ENCODE measurements at regions not wholly inside any gene's neighbourhood (a gene's known extent, or its start where the extent isn't known, plus 50 kb on each side); places are given as distances from the start of the nearest gene placed in this dataset.
A peak's percentile ranks its signal among the peaks of the same experiment; 100 is the strongest.
"Not testable (repeated sequence)": the region's sequence is repeated elsewhere in the genome, so short reads cannot be mapped to it uniquely, and the experiment has no call there.

GRCh38 chr15:91447991-91448644 lies 348.1 kb downstream of the SV2B start:
- no peak overlapping the region for H3K4me2 ChIP-seq (ENCODE audit: unreplicated experiment)

DNA sequence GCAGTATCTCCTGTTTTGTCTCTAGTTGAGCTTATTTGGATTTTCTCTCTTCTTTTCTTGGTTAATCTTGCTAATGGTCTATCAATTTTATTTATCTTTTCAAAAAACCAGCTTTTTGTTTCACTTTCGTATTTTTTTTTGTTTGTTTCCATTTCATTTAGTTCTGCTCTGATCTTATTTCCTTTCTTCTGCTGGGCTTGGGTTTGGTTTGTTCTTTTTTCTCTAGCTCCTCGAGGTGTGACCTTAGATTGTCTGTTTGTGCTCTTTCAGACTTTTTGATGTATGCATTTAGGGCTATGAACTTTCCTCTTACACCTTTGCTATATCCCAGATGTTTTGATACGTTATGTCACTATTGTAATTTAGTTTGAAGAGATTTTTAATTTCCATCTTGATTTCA lies 353.3 kb downstream of the SV2B start:
- H3K4me3 ChIP-seq; H3K4me2 ChIP-seq (ENCODE audit: unreplicated experiment); H3K27ac ChIP-seq; H3K9ac ChIP-seq; H3K36me3 ChIP-seq (ENCODE audit: low read depth); H3K27me3 ChIP-seq (replicated peaks; ENCODE audit: insufficient read depth); H4K20me1 ChIP-seq (ENCODE audit: insufficient read depth); H3K9me3 ChIP-seq (ENCODE audit: low read depth); H3K4me1 ChIP-seq (ENCODE audit: insufficient read depth); H3K9me2 ChIP-seq (ENCODE audit: insufficient read depth); H3F3A ChIP-seq (ENCODE audit: insufficient read depth); H2AFZ ChIP-seq; in situ Hi-C loops (cut with MboI); H3K79me2 ChIP-seq (ENCODE audit: insufficient read depth); DNase-seq: not testable (repeated sequence)
- WGBS, 2 experiments (ENCODE audit: low coverage in 1 of 2, low lambda C conversion rate in 2 of 2, missing lambda C conversion rate in 2 of 2), result 24 to 26% methylated on average over 3 of the region's 3 CpGs

More at GRCh38 chr15:91447991-91448644, 348.1 kb downstream of the SV2B start:
- WGBS, 2 experiments (ENCODE audit: low coverage in 1 of 2, low lambda C conversion rate in 2 of 2, missing lambda C conversion rate in 2 of 2), result 15 to 34% methylated on average over 3 of the region's 3 CpGs
- Histone ChIP-seq H3K27ac (no peak overlapping the region), H3K9me3 (ENCODE audit: low read depth) (no peaks in the 10 kb centered on the region), H3K4me1 (ENCODE audit: insufficient read depth) (no peaks in the 10 kb centered on the region), H2AFZ (no peak overlapping the region), H3K27me3 (replicated peaks; ENCODE audit: insufficient read depth) (no peaks in the 10 kb centered on the region), H3K9me2 (ENCODE audit: insufficient read depth) (no peaks in the 10 kb centered on the region), H3F3A (ENCODE audit: insufficient read depth) (no peaks in the 10 kb centered on the region), H3K9ac (no peak overlapping the region), H4K20me1 (ENCODE audit: insufficient read depth) (no peaks in the 10 kb centered on the region), H3K36me3 (ENCODE audit: low read depth) (no peaks in the 10 kb centered on the region), H3K79me2 (ENCODE audit: insufficient read depth) (no peaks in the 10 kb centered on the region), H3K4me3 (no peak overlapping the region)
- DNase-seq, result no peak
- in situ Hi-C loops (cut with MboI), result no loop called here
- TF ChIP-seq EZH2phosphoT487 (IDR thresholded peaks at IDR 0.05; ENCODE audit: insufficient read depth, low read depth) (no peak), EZH2 (IDR thresholded peaks at IDR 0.05; ENCODE audit: insufficient read depth, poor library complexity, severe bottlenecking) (no peak)

DNA sequence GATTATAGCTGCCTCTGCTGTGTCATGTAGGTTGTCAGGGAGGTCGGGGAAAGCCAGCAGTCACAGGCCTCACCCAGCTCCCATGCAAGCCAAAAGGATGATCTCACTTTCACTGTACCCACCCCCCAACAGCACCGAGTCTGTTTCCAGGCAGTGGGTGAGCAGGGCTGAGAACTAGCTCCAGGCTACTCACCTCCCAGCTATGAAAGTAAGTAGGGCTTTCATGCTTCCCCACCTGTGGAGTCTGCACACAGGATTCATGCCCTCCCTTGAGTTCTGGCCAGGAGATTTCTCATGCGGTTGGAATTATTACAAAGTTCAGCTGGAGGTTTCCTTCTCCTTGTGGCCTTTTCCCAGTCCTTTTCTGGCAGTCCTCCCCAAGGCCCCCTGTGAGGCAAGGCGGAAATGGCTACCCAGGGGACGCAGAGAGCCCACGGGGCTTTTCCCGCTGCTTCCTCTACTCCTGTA lies 356.2 kb downstream of the SV2B start:
- WGBS, 2 experiments (ENCODE audit: low coverage in 1 of 2, low lambda C conversion rate in 2 of 2, missing lambda C conversion rate in 2 of 2), result 55 to 58% methylated on average over 7 of the region's 7 CpGs
- Histone ChIP-seq H4K20me1 (ENCODE audit: insufficient read depth) (no peaks in the 10 kb centered on the region), H3K4me3 (no peak overlapping the region), H3K36me3 (ENCODE audit: low read depth) (no peaks in the 10 kb centered on the region), H3K27ac (no peak overlapping the region), H2AFZ (no peak overlapping the region), H3K79me2 (ENCODE audit: insufficient read depth) (no peaks in the 10 kb centered on the region), H3K9me2 (ENCODE audit: insufficient read depth) (no peaks in the 10 kb centered on the region), H3K4me1 (ENCODE audit: insufficient read depth) (no peaks in the 10 kb centered on the region), H3F3A (ENCODE audit: insufficient read depth) (no peaks in the 10 kb centered on the region), H3K4me2 (ENCODE audit: unreplicated experiment) (no peak overlapping the region), H3K9ac (no peak overlapping the region), H3K27me3 (replicated peaks; ENCODE audit: insufficient read depth) (no peaks in the 10 kb centered on the region), H3K9me3 (ENCODE audit: low read depth) (no peaks in the 10 kb centered on the region)
- in situ Hi-C loops (cut with MboI), result no loop called here
- peak; percentile 14 for DNase-seq
- no peak for TF ChIP-seq EZH2phosphoT487 (IDR thresholded peaks at IDR 0.05; ENCODE audit: insufficient read depth, low read depth)
- TF ChIP-seq EZH2 (IDR thresholded peaks at IDR 0.05; ENCODE audit: insufficient read depth, poor library complexity, severe bottlenecking), result no peak

GRCh38 chr15:91456921-91457320 lies 356.9 kb downstream of the SV2B start:
- no peak overlapping the region for H3K4me3 ChIP-seq
- no peaks in the 10 kb centered on the region for H3F3A ChIP-seq (ENCODE audit: insufficient read depth)
- 66 to 71% methylated on average over 3 of the region's 3 CpGs for whole genome bisulfite sequencing, 2 experiments (ENCODE audit: low coverage in 1 of 2, low lambda C conversion rate in 2 of 2, missing lambda C conversion rate in 2 of 2)
- no peak overlapping the region for H3K4me2 ChIP-seq (ENCODE audit: unreplicated experiment)
- H3K4me1 ChIP-seq (ENCODE audit: insufficient read depth), result no peaks in the 10 kb centered on the region
- DNase-seq, result no peak
- H3K27ac ChIP-seq, result no peak overlapping the region
- H3K9me3 ChIP-seq (ENCODE audit: low read depth), result no peaks in the 10 kb centered on the region
- H3K9me2 ChIP-seq (ENCODE audit: insufficient read depth), result no peaks in the 10 kb centered on the region
- in situ Hi-C loops (cut with MboI), result no loop called here
- no peaks in the 10 kb centered on the region for H4K20me1 ChIP-seq (ENCODE audit: insufficient read depth)
- no peaks in the 10 kb centered on the region for H3K27me3 ChIP-seq (replicated peaks; ENCODE audit: insufficient read depth)
- no peaks in the 10 kb centered on the region for H3K36me3 ChIP-seq (ENCODE audit: low read depth)
- H3K9ac ChIP-seq, result no peak overlapping the region
- no peak overlapping the region for H2AFZ ChIP-seq
- no peaks in the 10 kb centered on the region for H3K79me2 ChIP-seq (ENCODE audit: insufficient read depth)
- TF ChIP-seq EZH2phosphoT487 (IDR thresholded peaks at IDR 0.05; ENCODE audit: insufficient read depth, low read depth), result no peak
- no peak for TF ChIP-seq EZH2 (IDR thresholded peaks at IDR 0.05; ENCODE audit: insufficient read depth, poor library complexity, severe bottlenecking)

- H3K9ac ChIP-seq, result no peak overlapping the region
- H3K4me1 ChIP-seq (ENCODE audit: insufficient read depth), result no peaks in the 10 kb centered on the region
- no peak overlapping the region for H3K27ac ChIP-seq
- H3K9me3 ChIP-seq (ENCODE audit: low read depth), result no peaks in the 10 kb centered on the region
- H2AFZ ChIP-seq, result no peak overlapping the region
- H3K4me3 ChIP-seq, result no peak overlapping the region
- H3K36me3 ChIP-seq (ENCODE audit: low read depth), result no peaks in the 10 kb centered on the region
- H3K4me2 ChIP-seq (ENCODE audit: unreplicated experiment), result no peak overlapping the region
- in situ Hi-C loops (cut with MboI), result no loop called here
- no peaks in the 10 kb centered on the region for H3K79me2 ChIP-seq (ENCODE audit: insufficient read depth)
- WGBS, 2 experiments (ENCODE audit: low coverage in 1 of 2, low lambda C conversion rate in 2 of 2, missing lambda C conversion rate in 2 of 2), result 33 to 54% methylated on average over 3 of the region's 3 CpGs
- H3K9me2 ChIP-seq (ENCODE audit: insufficient read depth), result no peaks in the 10 kb centered on the region
- no peaks in the 10 kb centered on the region for H3K27me3 ChIP-seq (replicated peaks; ENCODE audit: insufficient read depth)
- H4K20me1 ChIP-seq (ENCODE audit: insufficient read depth), result no peaks in the 10 kb centered on the region
- no peak for DNase-seq
- no peaks in the 10 kb centered on the region for H3F3A ChIP-seq (ENCODE audit: insufficient read depth)
- no peak for TF ChIP-seq EZH2phosphoT487 (IDR thresholded peaks at IDR 0.05; ENCODE audit: insufficient read depth, low read depth)
These were observed 361.3 kb downstream of the SV2B start for GRCh38 chr15:91461377-91461776.
